T-cell (primary cell): ENCODE measurements at regions not wholly inside any gene's neighbourhood (a gene's known extent, or its start where the extent isn't known, plus 50 kb on each side); places are given as distances from the start of the nearest gene placed in this dataset.

ENCODE experiments used
- ATAC-seq, 4 experiments: fragments of 200-7000 bp in 3 of 4; fragments of 150-1000 bp in 1 of 4; cut with Tn5 transposase; replicated peaks in 1 of 4; 1 replicate in 3 of 4; 2 replicates in 1 of 4; pipeline ENCODE4 v1.10.0; 2021; ENCODE audit warnings: moderate library complexity in 3 of 4, mild to moderate bottlenecking in 2 of 4, moderate number of reproducible peaks in 1 of 4
- CTCF ChIA-PET, 2 donors: fragments of 300-600 bp; sonication (Branson Sonifier 250); formaldehyde crosslinking; loops; one replicate each; lab custom pipeline; 2022; ENCODE audit warnings: antibody characterized with exemption in 2 of 2; lab: Charles Lee
- POLR2A ChIA-PET, 2 donors: fragments of 300-600 bp; sonication (Branson Sonifier 250); formaldehyde crosslinking; loops; one replicate each; lab custom pipeline; 2022; ENCODE audit warnings: antibody characterized with exemption in 2 of 2; lab: Charles Lee
- DNase-seq, 35 experiments: peaks; one replicate each; pipeline versions ENCODE4 v3.0.0 to v3.0.0-alpha.2; 2013 to 2023
- H3K27ac ChIP-seq: one replicate; pipeline ENCODE4 v1.5.1; 2013; ENCODE audit warnings: low read length
- H3K27me3 ChIP-seq, 2 experiments: replicated peaks in 1 of 2; 1 replicate in 1 of 2; 2 replicates in 1 of 2; pipeline versions ENCODE4 v1.6.1 to v1.7.0; 2013; ENCODE audit warnings: low read length in 1 of 2, mixed read lengths in 1 of 2; ENCODE audit not compliant: control insufficient read depth in 2 of 2, insufficient read depth in 2 of 2; ENCODE audit errors: extremely low read depth in 1 of 2
- H3K36me3 ChIP-seq, 2 donors: 1 replicate in 1 of 2; 2 replicates in 1 of 2; pipeline versions ENCODE4 v1.6.1 to v1.7.0; 2013; ENCODE audit warnings: low read length in 1 of 2; ENCODE audit not compliant: control insufficient read depth in 2 of 2, insufficient read depth in 1 of 2; ENCODE audit errors: extremely low read depth in 1 of 2
- H3K4me1 ChIP-seq, 2 experiments: 1 replicate in 1 of 2; 2 replicates in 1 of 2; pipeline versions ENCODE4 v1.6.1 to v1.7.0; 2013; ENCODE audit warnings: low read length in 2 of 2, mixed read lengths in 1 of 2; ENCODE audit not compliant: insufficient read depth in 2 of 2, control insufficient read depth in 1 of 2; ENCODE audit errors: extremely low read depth in 1 of 2
- H3K4me3 ChIP-seq, 2 donors: 1 replicate in 1 of 2; 2 replicates in 1 of 2; pipeline versions ENCODE4 v1.5.1 to v1.7.0; 2013; ENCODE audit warnings: mild to moderate bottlenecking in 2 of 2, low read length in 1 of 2, moderate library complexity in 1 of 2; ENCODE audit not compliant: control insufficient read depth in 1 of 2; ENCODE audit errors: extremely low read depth in 1 of 2
- H3K9me3 ChIP-seq: 2 replicates; pipeline ENCODE4 v1.7.0; 2013
- H3K27ac Mint-ChIP-seq, 2 donors: one replicate each; pipeline ENCODE4 v1.8.0; 2020 to 2021; ENCODE audit warnings: mild to moderate bottlenecking in 2 of 2, mixed read lengths in 2 of 2
- H3K27me3 Mint-ChIP-seq, 2 donors: one replicate each; pipeline ENCODE4 v1.8.0; 2021 to 2022; ENCODE audit warnings: mixed read lengths in 2 of 2
- H3K36me3 Mint-ChIP-seq: one replicate; pipeline ENCODE4 v1.8.0; 2021; ENCODE audit warnings: mixed read lengths
- H3K4me1 Mint-ChIP-seq, 3 donors: one replicate each; pipeline ENCODE4 v1.8.0; 2020 to 2022; ENCODE audit warnings: mixed read lengths in 3 of 3, mild to moderate bottlenecking in 1 of 3
- H3K4me3 Mint-ChIP-seq, 3 donors: one replicate each; pipeline ENCODE4 v1.8.0; 2020 to 2022; ENCODE audit warnings: mild to moderate bottlenecking in 3 of 3, mixed read lengths in 3 of 3, moderate library complexity in 3 of 3
- H3K9me3 Mint-ChIP-seq, 3 donors: one replicate each; pipeline ENCODE4 v1.8.0; 2020 to 2022; ENCODE audit warnings: mixed read lengths in 3 of 3
- WGBS: methylation state at CpG from one replicate; pipeline ENCODE4 v1.1.5; 2013; ENCODE audit warnings: missing lambda C conversion rate; ENCODE audit not compliant: insufficient coverage; 5-methylcytosine and 5-hydroxymethylcytosine counted together

GRCh38 chr3:146832857-146833458 lies 227.8 kb upstream of the PLSCR5 start:
- H3K4me1 Mint-ChIP-seq: no peaks in the 10 kb centered on the region
- CTCF ChIA-PET: no interaction called here
- H3K4me1 ChIP-seq: no peaks in the 10 kb centered on the region
- DNase-seq: no peak
- peaks cover 0 to 8% (median 3%) of the 10 kb centered on the region in 3 donors for H3K9me3 Mint-ChIP-seq
- no peaks in the 10 kb centered on the region for H3K27me3 ChIP-seq
- no peaks in the 10 kb centered on the region for H3K36me3 ChIP-seq
- no peaks in the 10 kb centered on the region for H3K36me3 Mint-ChIP-seq
- POLR2A ChIA-PET: no interaction called here
- no peaks in the 10 kb centered on the region for H3K9me3 ChIP-seq
- H3K27ac Mint-ChIP-seq: no peak overlapping the region
- no peaks in the 10 kb centered on the region for H3K27me3 Mint-ChIP-seq
- WGBS: 65% methylated on average over 4 of the region's 5 CpGs
- no peak overlapping the region for H3K4me3 ChIP-seq
- ATAC-seq: no peak
- no peak overlapping the region for H3K4me3 Mint-ChIP-seq
- no peak overlapping the region for H3K27ac ChIP-seq

- Histone ChIP-seq H3K9me3 (no peaks in the 10 kb centered on the region), H3K4me1 (no peaks in the 10 kb centered on the region), H3K36me3 (no peaks in the 10 kb centered on the region), H3K4me3 (no peak overlapping the region), H3K27ac (no peak overlapping the region), H3K27me3 (no peaks in the 10 kb centered on the region)
- WGBS: no CpG with 5 or more reads among the region's 1 CpG
- no peak for ATAC-seq
- Mint-ChIP-seq H3K9me3 (peaks cover 0 to 10% (median 8%) of the 10 kb centered on the region in 3 donors), H3K27me3 (no peaks in the 10 kb centered on the region), H3K36me3 (no peaks in the 10 kb centered on the region), H3K4me1 (no peaks in the 10 kb centered on the region), H3K4me3 (no peak overlapping the region), H3K27ac (no peak overlapping the region)
- DNase-seq: no peak
- ChIA-PET POLR2A (no interaction called here), CTCF (no interaction called here)
These were observed 226.5 kb upstream of the PLSCR5 start for GRCh38 chr3:146831659-146832058.

GRCh38 chr3:146830231-146830630 lies 225.1 kb upstream of the PLSCR5 start:
- H3K9me3 ChIP-seq: no peaks in the 10 kb centered on the region
- ChIA-PET CTCF (no interaction called here), POLR2A (no interaction called here)
- H3K4me3 ChIP-seq: no peak overlapping the region
- Mint-ChIP-seq H3K4me1 (no peaks in the 10 kb centered on the region), H3K4me3 (no peak overlapping the region), H3K27ac (no peak overlapping the region), H3K36me3 (no peaks in the 10 kb centered on the region), H3K27me3 (no peaks in the 10 kb centered on the region), H3K9me3 (peaks cover 0 to 10% (median 8%) of the 10 kb centered on the region in 3 donors)
- no peak for ATAC-seq
- H3K27ac ChIP-seq: no peak overlapping the region
- H3K27me3 ChIP-seq: no peaks in the 10 kb centered on the region
- no peaks in the 10 kb centered on the region for H3K4me1 ChIP-seq
- no peaks in the 10 kb centered on the region for H3K36me3 ChIP-seq
- no peak for DNase-seq

- CTCF ChIA-PET: no interaction called here
- WGBS: no CpG with 5 or more reads among the region's 1 CpG
- no peak for ATAC-seq
- H3K27ac ChIP-seq: no peak overlapping the region
- POLR2A ChIA-PET: no interaction called here
- Mint-ChIP-seq H3K4me1 (no peaks in the 10 kb centered on the region), H3K36me3 (no peaks in the 10 kb centered on the region), H3K4me3 (no peak overlapping the region), H3K27me3 (no peaks in the 10 kb centered on the region), H3K27ac (no peak overlapping the region), H3K9me3 (peaks cover 0 to 10% (median 8%) of the 10 kb centered on the region in 3 donors)
- H3K4me1 ChIP-seq: no peaks in the 10 kb centered on the region
- no peaks in the 10 kb centered on the region for H3K36me3 ChIP-seq
- H3K4me3 ChIP-seq: no peak overlapping the region
- no peaks in the 10 kb centered on the region for H3K9me3 ChIP-seq
- H3K27me3 ChIP-seq: no peaks in the 10 kb centered on the region
- no peak for DNase-seq
These were observed 222.7 kb upstream of the PLSCR5 start for GRCh38 chr3:146827836-146828235.

GRCh38 chr3:146823622-146824021 lies 218.5 kb upstream of the PLSCR5 start:
- H3K4me3 Mint-ChIP-seq: no peak overlapping the region
- POLR2A ChIA-PET: interaction anchor here in 1 of 2 donors (0.6 kb wide), 1 partner anchor 602 kb away, joined by 5 read pairs; no protein-coding TSS in a partner anchor

GRCh38 chr3:146818866-146819265 lies 213.7 kb upstream of the PLSCR5 start:
- no peaks in the 10 kb centered on the region for H3K27me3 ChIP-seq
- ATAC-seq (no peak), DNase-seq (no peak)
- H3K4me3 ChIP-seq: no peak overlapping the region
- H3K4me1 Mint-ChIP-seq: no peaks in the 10 kb centered on the region
- H3K36me3 Mint-ChIP-seq: no peaks in the 10 kb centered on the region
- H3K4me3 Mint-ChIP-seq: no peak overlapping the region
- H3K9me3 Mint-ChIP-seq: peaks cover 0 to 4% (median 0%) of the 10 kb centered on the region in 3 donors
- H3K9me3 ChIP-seq: no peaks in the 10 kb centered on the region
- ChIA-PET CTCF (no interaction called here), POLR2A (no interaction called here)
- H3K36me3 ChIP-seq: no peaks in the 10 kb centered on the region
- no CpG with 5 or more reads among the region's 3 CpGs for WGBS
- no peak overlapping the region for H3K27ac ChIP-seq
- no peak overlapping the region for H3K27ac Mint-ChIP-seq
- H3K27me3 Mint-ChIP-seq: no peaks in the 10 kb centered on the region
- no peaks in the 10 kb centered on the region for H3K4me1 ChIP-seq

More at GRCh38 chr3:146823622-146824021, 218.5 kb upstream of the PLSCR5 start:
- WGBS: no CpG with 5 or more reads among the region's 1 CpG
- CTCF ChIA-PET: no interaction called here
- H3K9me3 ChIP-seq: no peaks in the 10 kb centered on the region
- Mint-ChIP-seq H3K4me1 (no peaks in the 10 kb centered on the region), H3K27ac (no peak overlapping the region), H3K9me3 (peaks cover 0 to 7% (median 4%) of the 10 kb centered on the region in 3 donors), H3K36me3 (no peaks in the 10 kb centered on the region), H3K27me3 (no peaks in the 10 kb centered on the region)
- ATAC-seq: no peak
- no peaks in the 10 kb centered on the region for H3K27me3 ChIP-seq
- H3K4me3 ChIP-seq: no peak overlapping the region
- H3K27ac ChIP-seq: no peak overlapping the region
- no peaks in the 10 kb centered on the region for H3K4me1 ChIP-seq
- no peak for DNase-seq
- H3K36me3 ChIP-seq: no peaks in the 10 kb centered on the region

- Mint-ChIP-seq H3K4me3 (no peak overlapping the region), H3K27me3 (no peaks in the 10 kb centered on the region), H3K9me3 (peaks cover 0 to 4% (median 3%) of the 10 kb centered on the region in 3 donors), H3K4me1 (no peaks in the 10 kb centered on the region), H3K36me3 (no peaks in the 10 kb centered on the region), H3K27ac (no peak overlapping the region)
- ATAC-seq (no peak), DNase-seq (no peak)
- ChIA-PET POLR2A (no interaction called here), CTCF (no interaction called here)
- H3K9me3 ChIP-seq: no peaks in the 10 kb centered on the region
- no peaks in the 10 kb centered on the region for H3K4me1 ChIP-seq
- no peaks in the 10 kb centered on the region for H3K36me3 ChIP-seq
- no peak overlapping the region for H3K27ac ChIP-seq
- H3K4me3 ChIP-seq: no peak overlapping the region
- no CpG with 5 or more reads among the region's 4 CpGs for WGBS
- H3K27me3 ChIP-seq: no peaks in the 10 kb centered on the region
These were observed 213.2 kb upstream of the PLSCR5 start for GRCh38 chr3:146818301-146818700.
